Fibroblast of pulmonary artery (primary cell): ENCODE measurements at regions not wholly inside any gene's neighbourhood (a gene's known extent, or its start where the extent isn't known, plus 50 kb on each side); places are given as distances from the start of the nearest gene placed in this dataset.

Experiments
- DNase-seq: peaks from one replicate; pipeline ENCODE4 v3.0.0-alpha.2; 2010; ENCODE audit warnings: low read depth
- H3K4me3 ChIP-seq: replicated peaks from 2 replicates; pipeline ENCODE4 v1.5.1; 2011; ENCODE audit warnings: low read depth, mild to moderate bottlenecking, control low read depth, low read length, moderate library complexity
- TF ChIP-seq, protein P1 (sequence below): IDR thresholded peaks from 2 replicates; pipeline ENCODE4 v1.5.1; 2011; ENCODE audit warnings: mild to moderate bottlenecking, control low read depth, low read length, inconsistent platforms; ENCODE audit errors: missing control alignments

DNA sequence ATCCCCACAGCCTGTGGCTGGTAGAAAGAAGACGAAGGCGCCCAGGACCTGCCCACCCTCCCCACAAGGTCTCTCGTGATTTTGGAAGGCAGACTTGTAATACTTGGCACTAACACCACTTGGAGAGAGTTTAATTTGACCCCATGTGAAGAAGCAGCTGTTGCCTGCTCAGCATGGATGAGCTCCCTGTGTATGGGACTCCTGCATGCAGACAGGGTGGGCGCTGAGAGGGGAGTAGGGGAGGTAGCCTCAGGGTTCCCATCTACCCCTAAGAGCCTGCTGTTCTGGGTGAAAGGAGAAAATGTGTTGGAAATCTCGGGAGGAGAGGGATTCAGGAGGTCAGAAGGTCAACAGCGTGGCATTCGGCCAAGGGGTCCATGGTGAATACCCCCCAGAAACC lies 625.9 kb downstream of the TBC1D22A start:
- H3K4me3 ChIP-seq = no peak overlapping the region
- no peak for DNase-seq
- TF ChIP-seq, protein P1, sequence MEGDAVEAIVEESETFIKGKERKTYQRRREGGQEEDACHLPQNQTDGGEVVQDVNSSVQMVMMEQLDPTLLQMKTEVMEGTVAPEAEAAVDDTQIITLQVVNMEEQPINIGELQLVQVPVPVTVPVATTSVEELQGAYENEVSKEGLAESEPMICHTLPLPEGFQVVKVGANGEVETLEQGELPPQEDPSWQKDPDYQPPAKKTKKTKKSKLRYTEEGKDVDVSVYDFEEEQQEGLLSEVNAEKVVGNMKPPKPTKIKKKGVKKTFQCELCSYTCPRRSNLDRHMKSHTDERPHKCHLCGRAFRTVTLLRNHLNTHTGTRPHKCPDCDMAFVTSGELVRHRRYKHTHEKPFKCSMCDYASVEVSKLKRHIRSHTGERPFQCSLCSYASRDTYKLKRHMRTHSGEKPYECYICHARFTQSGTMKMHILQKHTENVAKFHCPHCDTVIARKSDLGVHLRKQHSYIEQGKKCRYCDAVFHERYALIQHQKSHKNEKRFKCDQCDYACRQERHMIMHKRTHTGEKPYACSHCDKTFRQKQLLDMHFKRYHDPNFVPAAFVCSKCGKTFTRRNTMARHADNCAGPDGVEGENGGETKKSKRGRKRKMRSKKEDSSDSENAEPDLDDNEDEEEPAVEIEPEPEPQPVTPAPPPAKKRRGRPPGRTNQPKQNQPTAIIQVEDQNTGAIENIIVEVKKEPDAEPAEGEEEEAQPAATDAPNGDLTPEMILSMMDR = no peak

DNA sequence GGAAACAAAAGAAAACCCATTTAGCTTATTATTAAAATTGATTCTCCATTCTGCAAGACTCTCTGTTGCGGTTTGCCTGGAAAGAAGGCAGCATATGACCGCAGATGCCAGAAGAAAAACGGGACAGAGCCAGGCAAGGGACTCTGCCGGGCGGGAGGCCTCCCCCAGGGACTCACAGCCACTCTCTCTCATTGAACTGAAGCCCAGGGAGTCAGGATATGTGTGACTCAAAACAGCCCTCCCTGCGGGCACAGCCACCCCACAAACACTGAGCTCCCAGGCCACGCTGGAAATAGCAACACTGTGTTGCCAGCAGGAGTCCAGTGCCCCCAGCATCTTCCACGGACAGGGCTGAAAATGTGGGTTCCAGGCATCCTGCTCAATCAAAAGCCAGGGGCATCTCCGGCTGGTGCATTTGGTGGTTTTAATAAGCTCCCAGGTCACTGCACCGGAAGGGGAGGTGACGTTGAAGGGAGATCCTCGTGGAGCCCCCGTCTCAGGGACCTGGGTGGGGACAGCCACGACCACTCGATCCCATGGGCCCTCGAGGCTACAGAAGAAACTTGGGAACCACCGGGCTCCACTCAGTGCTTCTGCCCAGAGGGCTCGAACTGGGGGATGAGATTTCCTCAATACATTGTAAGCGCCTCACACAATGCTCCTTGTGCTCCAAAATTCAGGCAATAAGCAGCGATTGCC lies 624.5 kb downstream of the TBC1D22A start:
- DNase-seq = no peak
- TF ChIP-seq, protein P1 = no peak
- H3K4me3 ChIP-seq = no peak overlapping the region

DNA sequence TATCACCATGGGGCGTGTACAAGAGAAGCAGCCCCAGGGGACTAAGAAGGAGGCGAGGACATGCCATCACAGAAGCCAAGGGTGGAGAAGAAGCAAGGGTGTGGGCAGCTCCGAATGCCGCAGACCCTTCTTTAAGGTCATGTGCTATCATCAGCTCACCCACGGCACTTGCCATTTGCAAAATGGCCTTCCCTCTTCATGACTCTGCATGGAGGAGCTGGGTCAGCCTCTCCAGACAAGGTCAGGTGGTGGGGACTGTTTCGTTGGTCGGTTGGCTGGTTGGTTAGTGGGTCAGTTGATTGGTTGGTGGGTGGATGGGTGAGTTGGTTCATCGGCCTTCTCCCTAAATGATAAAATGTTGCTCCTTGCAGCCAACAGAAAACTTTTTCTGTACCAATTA lies 622.5 kb downstream of the TBC1D22A start:
- no peak for DNase-seq
- no peak overlapping the region for H3K4me3 ChIP-seq
- TF ChIP-seq, protein P1 = no peak

DNA sequence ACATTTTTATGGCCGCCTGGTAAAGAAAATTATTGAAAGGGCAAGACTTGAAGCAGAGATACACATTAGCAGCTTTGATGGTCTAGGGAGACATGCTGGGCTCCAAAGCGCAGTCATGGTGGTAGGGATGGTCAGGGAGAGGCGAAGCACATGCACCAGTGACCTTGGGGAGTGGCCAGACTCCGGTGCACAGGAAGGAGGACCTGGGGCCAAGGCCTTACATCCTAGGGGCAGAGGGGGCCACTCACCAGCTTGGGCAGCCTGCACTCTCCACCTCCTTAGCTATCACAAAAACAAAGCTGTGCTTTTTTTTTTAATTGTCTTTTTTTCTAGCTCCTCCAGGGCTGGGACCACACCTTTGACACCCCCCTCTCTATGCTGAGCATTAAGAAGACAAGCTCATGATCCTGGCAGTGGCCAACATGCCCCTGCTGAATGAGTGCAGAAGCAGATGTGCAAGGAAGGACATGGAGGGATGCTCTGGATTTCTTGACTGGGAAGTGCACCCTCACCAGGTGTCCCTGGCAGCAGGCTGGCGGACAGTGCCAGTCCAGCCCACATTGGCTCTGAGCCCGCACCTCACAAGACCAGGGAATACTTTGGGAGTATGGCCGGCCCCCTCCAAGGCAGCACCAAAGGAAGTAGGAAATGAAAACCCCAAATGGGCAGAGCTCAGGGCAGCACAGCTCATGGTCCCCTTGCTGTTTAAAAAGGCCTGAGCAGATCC lies 619.9 kb downstream of the TBC1D22A start:
- TF ChIP-seq, protein P1 = no peak
- no peak overlapping the region for H3K4me3 ChIP-seq
- no peak for DNase-seq

DNA sequence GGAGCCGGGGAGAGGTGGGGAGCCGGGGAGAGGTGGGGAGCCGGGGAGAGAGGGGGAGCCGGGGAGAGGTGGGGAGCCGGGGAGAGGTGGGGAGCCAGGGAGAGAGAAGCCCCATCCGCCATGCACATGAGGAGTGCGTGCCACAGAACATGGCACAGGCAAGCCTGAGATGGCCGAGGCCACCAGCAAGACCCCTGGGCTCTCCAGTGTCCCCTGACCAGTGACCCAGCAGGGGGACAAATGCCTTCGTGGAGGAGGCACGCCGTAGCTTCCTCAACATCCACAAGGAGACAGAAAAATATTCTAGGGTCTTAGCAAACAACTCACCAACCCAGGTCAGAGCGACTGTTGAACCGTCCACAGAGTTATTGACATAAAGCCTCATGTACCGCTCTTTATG lies 618.8 kb downstream of the TBC1D22A start:
- no peak for DNase-seq
- TF ChIP-seq, protein P1 = no peak
- no peak overlapping the region for H3K4me3 ChIP-seq

DNA sequence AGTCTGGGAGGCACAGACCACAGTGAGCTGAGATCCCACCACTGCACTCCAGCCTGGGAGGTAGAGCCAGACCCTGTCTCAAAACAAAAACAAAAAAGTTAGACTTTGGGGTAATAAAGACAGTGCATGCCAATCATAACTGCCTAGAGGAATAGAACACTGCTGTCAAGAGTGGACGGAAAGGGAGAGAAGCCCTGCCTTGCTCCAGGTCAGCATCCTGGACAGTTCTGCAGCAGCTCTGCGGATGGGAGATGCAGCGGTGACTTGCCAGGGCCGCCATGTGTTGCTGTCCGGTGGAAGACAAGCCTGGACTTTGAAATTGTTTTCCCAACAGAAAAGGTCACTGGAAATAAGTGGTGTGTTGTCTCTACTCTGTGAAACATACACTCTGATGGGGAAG lies 618.2 kb downstream of the TBC1D22A start:
- no peak for DNase-seq
- TF ChIP-seq, protein P1 = no peak
- no peak overlapping the region for H3K4me3 ChIP-seq
